IPS-18c (cell line): ENCODE measurements at regions not wholly inside any gene's neighbourhood (a gene's known extent, or its start where the extent isn't known, plus 50 kb on each side); places are given as distances from the start of the nearest gene placed in this dataset.
"Not testable (repeated sequence)": the region's sequence is repeated elsewhere in the genome, so short reads cannot be mapped to it uniquely, and the experiment has no call there.

Source experiments
- H3K4me3 ChIP-seq: 2 replicates; pipeline ENCODE4 v1.7.0; 2013; ENCODE audit warnings: low read depth, mild to moderate bottlenecking, low read length, moderate library complexity; ENCODE audit not compliant: insufficient read depth
- H3K9me3 ChIP-seq: one replicate; pipeline ENCODE4 v1.6.1; 2013; ENCODE audit warnings: mild to moderate bottlenecking, low read length, moderate library complexity; ENCODE audit not compliant: control insufficient read depth, insufficient read depth

DNA sequence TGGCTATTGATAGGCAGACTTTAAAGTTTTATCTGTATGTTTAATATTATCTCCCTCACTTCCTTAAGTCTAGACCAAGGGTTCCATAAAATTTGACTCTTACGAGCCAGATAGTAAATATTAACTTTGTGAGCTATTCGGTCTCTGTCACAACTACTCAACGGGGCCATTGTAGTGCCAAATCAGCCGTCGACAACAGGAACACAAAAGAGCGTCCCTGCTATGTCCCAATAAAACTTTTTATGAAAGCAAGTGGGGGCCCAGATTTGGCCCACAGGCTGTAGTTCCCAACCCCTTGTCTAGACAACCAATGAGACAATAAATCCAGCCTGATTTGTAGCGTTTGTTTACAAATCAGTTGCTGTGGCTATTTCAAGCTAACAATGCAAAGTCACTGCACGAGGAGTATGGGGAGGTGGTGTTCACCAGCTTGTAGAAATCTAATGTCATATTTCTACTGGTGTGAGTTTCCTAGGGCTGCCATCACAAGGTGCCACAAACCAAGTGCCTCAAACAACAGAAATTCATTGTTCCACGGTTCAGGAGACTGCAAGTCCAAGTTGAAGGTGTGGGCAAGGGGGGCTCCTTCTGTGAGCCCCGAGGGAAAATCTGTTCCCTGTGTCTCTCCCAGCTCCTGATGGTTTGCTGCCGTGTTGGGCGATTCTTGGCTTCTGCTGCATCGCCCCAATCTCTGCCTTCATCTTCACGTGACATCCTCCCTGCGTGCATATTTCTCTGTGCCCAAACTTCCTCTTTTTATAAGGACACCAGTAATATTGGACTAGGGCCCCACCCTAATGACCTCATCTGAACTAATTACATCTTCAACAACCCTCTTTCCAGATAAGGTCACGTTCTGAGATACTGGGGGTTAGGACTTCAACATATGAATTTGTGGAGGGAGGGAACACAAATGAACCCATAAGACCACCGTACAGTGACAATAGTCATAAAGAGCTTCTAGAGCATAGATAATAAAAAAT lies 356.0 kb upstream of the JARID2 start:
- Histone ChIP-seq H3K9me3 (no peaks in the 10 kb centered on the region), H3K4me3 (no peak overlapping the region)

DNA sequence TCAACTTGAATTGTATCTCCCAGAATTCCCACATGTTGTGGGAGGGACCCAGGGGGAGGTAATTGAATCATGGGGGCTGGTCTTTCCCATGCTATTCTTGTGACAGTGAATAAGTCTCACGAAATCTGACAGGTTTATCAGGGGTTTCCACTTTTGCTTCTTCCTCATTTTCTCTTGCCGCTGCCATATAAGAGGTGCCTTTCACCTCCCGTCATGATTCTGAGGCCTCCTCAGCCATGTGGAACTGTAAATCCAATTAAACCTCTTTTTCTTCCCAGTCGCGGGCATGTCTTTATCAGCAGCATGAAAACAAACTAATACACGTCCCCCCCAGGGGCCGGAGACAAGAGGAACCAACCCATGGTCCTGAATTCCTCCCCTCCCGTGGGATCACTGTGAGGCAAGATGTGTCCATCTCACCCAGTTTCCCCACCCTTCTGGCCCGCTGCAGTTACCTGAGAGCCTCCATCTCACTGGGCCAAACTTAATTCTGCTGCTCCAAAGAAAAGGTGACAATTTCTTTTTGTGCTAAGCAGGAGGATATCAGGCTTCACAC lies 354.0 kb upstream of the JARID2 start:
- not testable (repeated sequence) for H3K9me3 ChIP-seq, H3K4me3 ChIP-seq

DNA sequence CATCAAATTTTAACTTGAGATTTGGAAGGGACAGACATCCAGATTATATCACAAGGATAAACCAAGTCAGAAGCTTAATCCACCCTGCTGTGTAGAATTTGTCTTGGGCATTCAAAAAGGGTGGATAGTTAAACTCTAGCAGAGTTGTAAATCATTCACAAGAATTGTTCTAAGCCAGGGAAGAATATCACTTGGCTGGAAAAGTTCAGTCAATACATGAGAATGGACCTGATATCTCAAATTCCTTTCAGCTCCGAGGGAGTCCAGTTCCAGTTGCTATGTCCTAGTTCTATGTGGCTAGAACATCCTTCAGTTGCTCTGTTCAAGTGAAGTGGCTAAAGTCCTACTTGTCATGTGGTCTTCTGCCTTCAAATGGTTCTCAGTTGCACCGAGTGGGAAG lies 351.8 kb upstream of the JARID2 start:
- no peak overlapping the region for H3K4me3 ChIP-seq

DNA sequence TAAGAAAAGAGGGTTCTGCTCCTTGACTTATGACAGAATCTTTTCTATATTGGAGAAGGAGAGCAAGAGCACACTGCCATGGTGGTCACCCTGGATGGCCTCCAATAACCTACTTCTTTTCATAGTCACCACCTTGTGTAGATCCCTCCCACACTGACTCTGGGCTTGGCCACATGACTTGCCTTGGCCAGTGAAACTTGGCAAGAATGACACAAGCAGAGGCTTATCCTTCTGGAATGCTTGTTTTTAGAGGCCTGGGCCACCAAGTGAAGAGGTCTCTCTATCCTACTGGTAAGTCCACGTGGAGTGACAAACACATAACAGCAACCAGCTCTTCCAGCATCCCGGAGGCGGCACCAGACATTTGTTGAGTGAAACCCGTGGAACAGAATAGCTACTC lies 349.4 kb upstream of the JARID2 start:
- H3K9me3 ChIP-seq: no peaks in the 10 kb centered on the region
- H3K4me3 ChIP-seq: no peak overlapping the region

More for the DNA sequence above, 351.8 kb upstream of the JARID2 start:
- no peaks in the 10 kb centered on the region for H3K9me3 ChIP-seq

DNA sequence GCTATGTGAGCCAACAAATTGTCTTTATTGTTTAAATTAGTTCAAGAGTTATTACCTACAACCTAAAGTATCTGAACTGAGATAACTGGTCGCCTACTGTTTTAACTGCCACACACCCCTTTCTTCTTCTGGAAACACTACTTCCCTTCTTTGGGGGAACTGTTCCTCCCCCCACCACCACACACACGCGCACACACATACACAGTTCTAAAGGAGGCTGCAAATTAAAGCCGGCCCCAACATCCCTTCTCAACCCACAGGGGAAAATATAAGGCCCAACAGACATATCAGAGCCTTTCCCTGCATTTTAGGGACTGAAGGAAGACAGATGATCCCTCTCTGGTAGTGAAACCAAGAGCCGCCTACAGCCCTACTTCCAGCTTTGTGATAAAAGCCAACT lies 348.0 kb upstream of the JARID2 start:
- Histone ChIP-seq H3K4me3 (no peak overlapping the region), H3K9me3 (no peaks in the 10 kb centered on the region)

DNA sequence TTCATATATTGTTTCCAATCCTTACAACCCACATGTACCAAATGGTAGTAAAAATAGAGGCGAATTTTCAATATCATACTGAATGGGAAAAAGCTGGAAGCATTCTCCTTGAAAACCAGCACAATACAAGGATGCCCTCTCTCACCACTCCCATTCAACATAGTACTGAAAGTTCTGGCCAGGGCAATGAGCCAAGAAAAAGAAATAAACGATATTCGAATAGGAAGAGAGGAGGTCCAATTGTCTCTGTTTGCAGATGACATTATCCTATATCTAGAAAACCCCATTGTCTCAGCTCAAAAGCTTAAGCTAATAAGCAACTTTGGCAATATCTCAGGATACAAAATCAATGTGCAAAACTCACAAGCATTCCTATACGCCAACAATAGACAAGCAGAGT lies 346.4 kb upstream of the JARID2 start:
- not testable (repeated sequence) for H3K9me3 ChIP-seq, H3K4me3 ChIP-seq

DNA sequence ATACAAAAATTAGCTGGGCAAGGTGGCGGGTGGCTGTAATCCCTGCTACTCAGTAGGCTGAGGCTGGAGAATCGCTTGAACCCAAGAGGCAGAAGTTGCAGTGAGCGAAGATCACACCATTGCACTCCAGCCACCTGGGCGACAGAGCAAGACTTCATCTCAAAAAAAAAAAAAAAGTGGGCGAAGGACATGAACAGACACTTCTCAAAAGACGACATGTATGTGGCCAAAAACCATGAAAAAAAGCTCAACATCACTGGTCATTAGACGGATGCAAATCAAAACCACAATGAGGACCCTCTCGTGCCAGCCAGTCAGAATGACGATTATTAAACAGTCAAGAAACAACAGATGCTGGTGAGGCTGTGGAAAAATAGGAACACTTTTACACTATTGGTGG lies 344.9 kb upstream of the JARID2 start:
- H3K9me3 ChIP-seq: no peaks in the 10 kb centered on the region
- H3K4me3 ChIP-seq: no peak overlapping the region

DNA sequence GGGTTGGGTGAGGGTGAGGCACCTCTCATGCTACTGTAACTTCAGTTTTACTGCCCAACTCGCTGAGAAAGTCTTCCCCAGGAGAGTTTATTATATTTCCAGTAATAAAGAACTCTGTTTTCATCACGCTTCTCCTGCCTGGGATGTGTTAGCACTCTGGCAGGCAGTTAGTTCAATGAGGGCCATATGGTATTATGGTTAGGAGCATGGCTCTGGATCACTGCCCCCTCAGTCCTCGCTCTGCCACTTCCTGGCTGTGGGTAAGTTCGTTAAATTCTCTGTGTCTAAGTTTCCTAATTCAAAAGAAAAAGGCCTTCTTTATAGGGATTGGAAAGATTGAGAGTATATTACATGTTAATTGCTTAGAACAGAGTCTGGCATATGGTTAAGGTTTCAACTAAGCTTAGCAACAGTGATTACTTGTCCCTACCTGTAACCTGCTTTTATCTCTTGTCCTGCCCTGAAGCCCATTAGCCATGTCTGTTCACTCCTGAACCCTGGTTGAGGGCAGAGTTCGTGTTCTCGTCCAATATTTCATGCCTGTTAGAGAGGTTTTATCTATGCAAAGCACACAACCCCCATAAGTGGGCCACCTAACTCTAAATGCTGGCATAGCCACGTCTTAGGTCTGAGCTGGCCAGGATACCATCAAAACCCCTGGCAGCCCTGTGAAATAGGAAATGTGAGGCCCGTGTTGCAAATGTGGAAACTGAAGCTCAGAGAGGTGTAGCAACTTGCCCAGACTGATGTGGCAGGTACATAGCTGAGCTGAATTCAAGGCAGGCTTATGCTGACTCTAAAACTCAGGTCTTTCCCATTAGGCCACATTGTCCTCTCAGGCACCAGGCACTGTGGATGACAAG lies 342.5 kb upstream of the JARID2 start:
- no peak overlapping the region for H3K4me3 ChIP-seq
- no peaks in the 10 kb centered on the region for H3K9me3 ChIP-seq

DNA sequence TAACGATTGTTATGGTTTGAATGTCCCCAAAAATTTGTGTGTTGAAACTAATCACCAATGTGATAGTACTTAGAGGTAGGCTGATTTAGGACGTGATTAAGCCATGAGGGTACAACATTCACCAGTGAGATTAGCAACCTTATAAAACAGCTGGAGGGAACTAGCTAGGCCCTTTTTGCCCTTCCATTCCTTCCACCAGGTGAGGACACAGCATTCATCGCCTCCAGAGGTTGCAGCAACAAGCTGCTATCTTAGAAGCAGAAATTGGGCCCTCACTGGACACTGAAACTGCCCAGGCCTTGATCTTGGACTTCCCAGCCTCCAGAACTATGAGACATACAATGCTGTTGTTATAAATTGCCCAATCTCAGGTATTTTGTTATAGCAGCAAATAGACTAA lies 340.7 kb upstream of the JARID2 start:
- Histone ChIP-seq H3K4me3 (no peak overlapping the region), H3K9me3 (no peaks in the 10 kb centered on the region)

DNA sequence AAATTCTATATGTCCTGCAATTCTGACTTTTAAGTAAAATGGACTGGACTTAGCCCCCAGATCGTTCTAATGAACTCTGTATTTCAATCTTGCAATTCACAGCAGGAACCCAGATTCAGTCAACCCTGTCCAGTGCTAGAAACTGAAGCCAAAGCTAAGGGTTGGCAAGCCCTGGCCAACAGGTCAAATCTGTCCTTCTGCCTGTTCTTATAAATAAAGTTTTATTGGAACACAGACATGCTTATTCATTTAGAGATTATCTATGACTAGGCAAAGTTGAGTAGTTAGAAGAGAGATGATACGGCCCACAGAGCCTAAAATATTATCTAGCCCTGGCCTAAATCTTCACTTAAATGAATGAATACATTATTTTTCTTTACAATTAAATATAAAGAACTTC lies 339.2 kb upstream of the JARID2 start:
- Histone ChIP-seq H3K4me3 (no peak overlapping the region), H3K9me3 (no peaks in the 10 kb centered on the region)

DNA sequence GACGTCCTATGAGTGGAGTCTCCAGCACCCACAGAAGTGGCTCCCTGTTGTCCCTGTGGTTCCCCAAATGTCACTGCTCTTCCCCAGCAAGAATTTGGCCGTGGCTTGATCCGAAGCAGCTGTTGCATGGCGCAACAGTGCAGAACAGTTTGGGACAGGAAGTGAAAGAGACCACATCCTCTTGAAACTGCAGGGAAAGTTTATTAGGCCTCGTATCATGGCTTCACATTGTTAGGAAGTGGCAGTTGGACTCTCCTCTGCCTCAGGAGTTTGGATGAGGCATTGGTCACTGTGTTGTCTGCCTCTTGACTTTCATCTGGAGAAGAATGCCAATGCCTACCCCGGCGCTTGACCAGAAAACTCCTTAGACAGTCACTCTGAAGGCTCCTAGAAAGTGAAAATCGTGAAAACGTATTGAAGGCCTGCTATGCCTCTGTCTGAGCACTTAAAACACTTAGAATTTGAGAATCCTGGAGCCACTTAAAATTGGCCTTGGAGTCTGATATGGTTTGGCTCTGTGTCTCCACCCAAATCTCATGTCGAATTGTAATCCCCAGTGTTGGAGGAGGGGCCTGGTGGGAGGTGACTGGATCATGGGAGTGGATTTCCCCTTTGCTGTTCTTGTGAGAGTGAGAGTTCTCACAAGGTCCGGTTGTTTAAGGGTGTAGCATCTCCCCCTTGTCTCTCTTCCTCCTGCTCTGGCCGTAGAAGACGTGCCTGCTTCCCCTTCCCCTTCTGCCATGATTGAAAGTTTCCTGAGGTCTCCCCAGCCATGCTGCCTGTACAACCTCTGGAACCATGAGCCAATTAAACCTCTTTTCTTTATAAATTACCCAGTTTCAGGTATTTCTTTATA lies 334.9 kb upstream of the JARID2 start:
- H3K9me3 ChIP-seq: no peaks in the 10 kb centered on the region
- H3K4me3 ChIP-seq: no peak overlapping the region

GRCh38 chr6:14912226-14912625 lies 333.6 kb upstream of the JARID2 start:
- Histone ChIP-seq H3K4me3 (no peak overlapping the region), H3K9me3 (no peaks in the 10 kb centered on the region)

DNA sequence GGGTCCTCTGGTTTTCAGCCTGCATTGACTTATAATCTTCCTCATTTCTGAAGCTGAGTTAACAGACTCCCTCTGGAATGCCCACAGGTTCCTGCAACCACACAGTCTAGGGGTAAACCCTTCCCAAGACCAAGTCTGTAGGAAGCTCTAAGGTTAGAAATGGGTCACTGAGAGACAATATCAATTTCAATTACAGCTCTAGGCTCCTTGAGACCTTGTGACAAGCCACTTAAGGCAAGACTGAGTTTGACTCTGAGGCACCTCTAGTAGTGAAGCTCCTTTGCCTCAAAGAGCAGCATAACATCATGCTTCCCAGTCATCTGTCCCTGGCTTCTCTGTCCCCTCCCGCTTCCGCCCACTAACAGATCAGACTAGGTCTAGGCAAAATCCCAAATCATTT lies 333.2 kb upstream of the JARID2 start:
- no peaks in the 10 kb centered on the region for H3K9me3 ChIP-seq
- no peak overlapping the region for H3K4me3 ChIP-seq

DNA sequence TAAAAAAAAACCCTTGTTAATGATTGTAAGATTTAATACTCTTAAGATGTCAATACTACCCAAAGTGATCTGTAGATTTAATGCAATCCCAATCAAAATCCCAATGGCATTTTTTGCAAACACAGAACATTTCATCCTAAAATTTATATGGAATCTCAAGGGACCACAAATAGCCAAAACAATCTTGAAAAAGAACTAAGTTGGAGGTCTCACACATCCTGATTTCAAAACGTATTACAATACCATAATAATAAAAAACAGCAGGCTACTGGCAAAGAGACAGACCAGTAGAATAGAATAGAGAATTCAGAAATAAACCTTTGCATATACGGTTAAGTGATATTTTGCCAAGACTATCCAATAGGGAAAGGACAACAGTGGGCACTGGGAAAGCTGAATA lies 331.9 kb upstream of the JARID2 start:
- no peaks in the 10 kb centered on the region for H3K9me3 ChIP-seq
- no peak overlapping the region for H3K4me3 ChIP-seq

GRCh38 chr6:14915888-14916832 lies 329.7 kb upstream of the JARID2 start:
- Histone ChIP-seq H3K9me3 (no peaks in the 10 kb centered on the region), H3K4me3 (no peak overlapping the region)
